NCI-H345 treated with DMSO at 0.1 percent for 48 hours (cell line): ENCODE measurements at regions not wholly inside any gene's neighbourhood (a gene's known extent, or its start where the extent isn't known, plus 50 kb on each side); places are given as distances from the start of the nearest gene placed in this dataset.

Experiments
- DNase-seq: peaks from one replicate; lab custom pipeline; 2025; ENCODE audit not compliant: unreplicated experiment; lab: John Stamatoyannopoulos, UW

DNA sequence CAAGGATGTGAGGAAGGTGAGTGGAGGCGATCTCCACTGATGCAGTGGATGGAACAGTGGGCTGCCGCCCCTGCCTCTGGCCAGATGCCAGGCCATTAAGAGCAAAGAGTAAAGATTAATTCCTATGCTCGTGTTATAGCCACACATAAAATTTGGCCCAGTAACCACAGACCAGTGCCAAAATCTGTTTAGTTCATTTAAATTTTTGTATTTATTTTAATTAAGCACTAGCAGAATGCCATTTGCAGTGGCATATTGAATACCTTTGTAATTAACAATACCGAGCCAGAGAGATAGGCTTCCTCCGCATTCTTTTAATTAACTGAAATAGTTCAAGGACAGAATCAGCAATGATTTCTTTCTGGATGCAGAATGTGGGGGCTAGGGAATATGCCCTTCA is 179.8 kb downstream of the MED10 start:
- no peak for DNase-seq

DNA sequence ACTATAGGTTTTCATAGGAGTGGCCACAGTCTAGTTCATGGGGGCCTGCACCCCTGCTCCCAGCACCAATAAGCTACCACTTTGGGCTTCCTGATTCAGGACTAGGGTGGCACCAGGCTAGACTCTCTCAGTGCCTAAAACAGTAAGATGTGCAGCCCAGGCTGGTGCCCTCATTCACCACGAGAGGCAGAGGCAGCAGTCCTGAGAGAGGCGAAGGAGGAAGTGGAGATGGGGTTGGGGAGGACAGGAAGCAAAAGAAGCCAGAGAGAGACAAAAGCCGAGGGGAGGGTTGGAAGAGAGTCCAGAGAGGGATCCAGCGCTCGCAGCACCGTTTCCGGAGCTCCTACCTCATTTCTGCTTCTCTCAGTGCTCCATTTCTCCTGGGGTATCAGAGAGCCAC is 180.9 kb downstream of the MED10 start:
- DNase-seq, result no peak

DNA sequence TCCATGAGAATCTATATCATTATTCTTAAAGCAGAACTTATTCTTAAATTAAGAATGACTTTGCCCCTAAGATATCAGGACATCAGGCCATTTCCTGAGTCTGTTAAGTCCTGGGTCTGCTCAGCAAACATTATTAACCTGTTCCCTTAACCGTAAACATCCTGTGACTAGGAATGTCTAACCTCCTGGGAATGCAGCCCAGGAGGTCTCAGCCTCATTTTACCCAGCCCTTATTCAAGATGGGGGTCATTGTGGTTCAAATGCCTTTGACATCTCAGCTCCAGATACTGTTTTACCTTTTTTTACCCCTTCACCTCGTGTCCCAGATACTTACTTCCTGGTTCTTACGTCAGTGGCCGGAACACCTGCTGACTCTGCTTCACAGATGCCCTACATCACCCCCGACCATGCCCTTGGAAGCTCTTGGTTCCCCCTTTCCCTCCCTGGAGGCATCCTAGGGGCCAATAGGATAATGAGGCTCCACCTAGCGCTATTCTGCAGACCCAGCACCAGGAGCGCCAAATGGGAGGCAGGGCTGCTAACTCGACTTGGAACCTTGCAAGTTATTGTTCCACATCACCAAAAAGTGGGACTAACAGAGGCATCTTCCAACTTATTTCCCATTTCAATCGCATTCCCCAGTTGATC is 182.5 kb downstream of the MED10 start:
- no peak for DNase-seq

DNA sequence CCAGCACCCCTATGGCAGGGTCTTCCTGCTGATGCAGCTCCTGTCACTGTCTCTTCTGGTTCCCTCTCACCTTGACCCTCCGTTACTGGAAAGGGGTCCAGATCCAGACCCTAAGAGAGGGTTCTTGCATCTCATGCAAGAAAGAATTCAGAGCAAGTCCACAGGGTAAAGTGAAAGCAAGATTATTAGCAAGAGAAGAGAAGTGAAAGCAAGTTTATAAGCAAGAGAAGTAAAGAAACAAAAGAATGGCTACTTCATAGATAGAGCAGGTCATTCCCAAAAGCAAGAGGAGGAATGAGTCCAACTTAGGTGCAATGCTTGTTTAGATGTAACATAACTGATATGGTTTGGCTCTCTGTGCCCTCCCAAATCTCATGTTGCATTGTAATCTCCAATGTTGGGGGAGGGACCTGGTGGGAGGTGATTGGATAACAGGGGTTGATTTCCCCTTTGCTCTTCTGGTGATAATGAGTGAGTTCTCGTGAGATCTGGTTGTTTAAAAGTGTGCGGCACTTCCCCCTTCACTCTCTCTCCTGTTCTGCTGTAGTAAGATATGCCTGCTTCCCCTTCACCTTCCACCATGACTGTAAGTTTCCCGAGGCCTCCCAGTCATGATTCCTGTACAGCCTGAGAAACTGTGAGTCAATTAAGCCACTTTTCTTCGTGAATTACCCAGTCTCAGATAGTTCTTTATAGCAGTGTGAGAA is 183.3 kb downstream of the MED10 start:
- no peak for DNase-seq

DNA sequence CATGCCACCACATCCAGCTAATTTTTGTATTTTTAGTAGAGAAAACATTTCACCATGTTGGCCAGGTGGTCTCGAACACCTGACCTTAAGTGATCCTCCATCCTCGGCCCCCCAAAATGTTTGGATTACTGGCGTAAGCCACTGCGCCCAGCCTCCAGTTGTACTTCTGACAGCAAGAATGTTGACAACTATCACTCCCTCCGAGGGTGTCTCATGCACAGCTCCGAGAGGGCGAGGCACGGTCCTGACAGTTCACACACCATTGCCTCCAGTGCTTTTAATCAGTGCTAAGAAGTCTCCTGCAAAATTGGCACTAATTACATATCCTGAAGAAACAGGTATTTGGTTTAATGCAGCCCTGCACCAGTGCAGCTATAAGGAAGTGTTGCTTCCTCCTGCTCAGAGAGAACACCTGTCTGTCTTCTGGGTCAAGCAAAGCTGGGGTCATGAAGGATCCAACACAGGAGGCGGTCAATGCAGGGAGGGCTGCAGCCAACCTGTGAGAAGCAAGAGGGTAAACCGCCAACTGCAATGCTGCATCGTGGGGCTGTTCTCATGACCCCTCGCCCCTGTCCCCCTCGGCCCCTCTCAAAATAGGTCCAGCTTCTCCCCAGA is 184.0 kb downstream of the MED10 start:
- no peak for DNase-seq

DNA sequence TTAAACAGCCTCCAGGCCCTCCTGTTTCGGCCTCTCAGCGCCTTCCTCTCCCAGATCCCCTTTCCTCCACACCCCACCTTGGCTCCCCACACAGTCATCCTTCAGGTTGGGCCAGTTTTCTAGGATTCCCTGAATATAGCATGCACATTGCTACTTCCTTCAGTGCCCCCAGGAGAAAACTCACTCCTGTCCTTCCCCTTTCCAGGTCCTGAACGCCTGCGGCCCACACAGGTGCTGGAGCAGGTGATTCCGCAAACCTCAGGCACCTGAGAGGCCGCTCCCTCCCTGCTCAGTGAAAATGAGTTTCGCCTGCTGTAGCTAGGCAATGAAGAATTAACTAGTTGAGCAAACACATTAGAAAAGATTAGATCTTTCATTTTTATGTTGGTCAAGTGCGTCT is 185.0 kb downstream of the MED10 start:
- no peak for DNase-seq

DNA sequence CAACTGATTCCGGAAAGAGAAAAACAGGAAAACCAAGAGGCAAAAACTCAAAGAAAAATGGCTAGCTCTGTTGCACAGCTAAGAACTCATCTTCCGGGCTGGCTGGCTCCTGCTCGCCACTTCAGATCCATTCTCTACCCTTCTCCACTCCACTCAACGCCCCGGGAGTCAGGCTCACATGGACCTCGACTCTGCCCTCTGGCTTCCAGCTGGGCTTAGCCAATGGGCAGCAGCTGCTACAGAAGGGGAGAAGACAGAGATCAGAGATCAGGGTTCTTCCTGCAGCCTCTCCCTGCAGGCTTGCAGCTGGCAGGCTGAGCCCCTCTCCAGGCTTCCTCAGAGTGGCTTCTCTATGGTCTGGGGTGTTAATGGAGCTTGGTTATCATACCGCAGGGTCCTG is 187.5 kb downstream of the MED10 start:
- DNase-seq, result no peak

DNA sequence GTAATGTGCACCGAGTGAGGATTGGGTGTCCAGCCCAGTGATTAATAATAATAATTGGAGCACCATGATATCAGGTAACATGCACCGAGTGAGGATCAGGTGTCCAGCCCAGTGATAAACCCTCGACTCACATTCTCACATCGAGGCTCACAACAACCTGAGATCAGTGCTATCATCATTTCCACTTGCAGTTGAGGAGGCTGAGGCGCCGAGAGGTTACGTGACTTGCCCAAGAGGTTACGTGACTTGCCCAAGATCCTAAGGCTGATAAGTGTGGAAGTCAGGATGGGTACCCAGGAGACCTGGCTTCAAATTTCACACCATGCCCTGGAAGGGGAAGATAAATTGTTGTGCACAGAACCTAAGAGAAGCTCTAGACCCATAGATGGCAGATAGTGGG is 189.4 kb downstream of the MED10 start:
- DNase-seq, result no peak

DNA sequence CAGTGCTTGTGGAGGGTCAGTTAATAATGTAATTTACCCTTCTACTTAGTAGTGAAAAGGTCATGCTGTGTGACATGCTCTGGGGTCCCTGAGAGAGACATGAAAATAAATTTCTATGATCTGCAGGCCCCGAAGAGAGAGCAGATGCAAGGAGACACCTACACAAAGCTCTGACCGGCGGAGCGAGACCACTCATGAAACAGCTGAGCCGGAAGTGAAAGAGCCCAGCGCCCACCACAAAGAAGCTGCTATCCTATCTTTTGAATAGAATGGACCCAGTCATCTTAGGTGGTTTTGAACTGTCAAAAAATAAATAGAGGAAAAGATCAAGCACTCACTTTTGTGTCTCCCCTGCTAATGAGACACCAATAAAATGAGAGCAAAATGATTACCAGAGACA is 190.0 kb downstream of the MED10 start:
- DNase-seq, result peak; percentile 26

DNA sequence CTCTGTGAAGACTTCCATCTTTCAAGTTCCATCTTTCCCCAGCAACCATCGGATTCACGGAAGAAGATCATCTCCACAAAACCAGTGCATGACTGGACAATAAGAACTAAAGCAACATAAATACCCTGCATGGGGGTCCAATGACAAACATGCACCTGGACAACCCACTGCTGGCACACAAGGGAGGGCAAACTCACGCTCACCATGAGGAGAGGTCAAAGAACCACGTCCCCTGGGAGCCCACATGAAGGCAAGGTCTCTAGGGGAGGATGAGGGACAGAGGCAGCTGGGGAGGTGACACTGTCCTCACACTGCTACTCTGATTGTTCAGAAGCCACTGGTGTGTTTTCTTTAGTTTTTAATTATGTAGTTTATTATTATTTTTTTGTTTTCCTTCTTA is 190.8 kb downstream of the MED10 start:
- DNase-seq, result no peak

DNA sequence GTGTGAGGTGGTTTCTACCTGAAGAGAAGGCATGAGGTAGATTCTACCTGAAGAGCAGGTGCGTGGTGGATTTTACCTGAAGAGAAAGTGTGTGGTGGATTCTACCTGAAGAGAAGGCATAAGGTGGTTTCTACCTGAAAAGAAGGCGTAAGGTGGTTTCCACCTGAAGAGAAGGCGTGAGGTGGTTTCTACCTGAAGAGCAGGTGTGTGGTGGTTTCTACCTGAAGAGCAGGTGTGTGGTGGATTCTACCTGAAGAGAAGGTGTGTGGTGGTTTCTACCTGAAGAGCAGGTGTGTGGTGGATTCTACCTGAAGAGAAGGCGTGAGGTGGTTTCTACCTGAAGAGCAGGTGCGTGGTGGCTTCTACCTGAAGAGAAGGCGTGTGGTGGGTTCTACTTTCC is 192.8 kb downstream of the MED10 start:
- DNase-seq, result no peak

DNA sequence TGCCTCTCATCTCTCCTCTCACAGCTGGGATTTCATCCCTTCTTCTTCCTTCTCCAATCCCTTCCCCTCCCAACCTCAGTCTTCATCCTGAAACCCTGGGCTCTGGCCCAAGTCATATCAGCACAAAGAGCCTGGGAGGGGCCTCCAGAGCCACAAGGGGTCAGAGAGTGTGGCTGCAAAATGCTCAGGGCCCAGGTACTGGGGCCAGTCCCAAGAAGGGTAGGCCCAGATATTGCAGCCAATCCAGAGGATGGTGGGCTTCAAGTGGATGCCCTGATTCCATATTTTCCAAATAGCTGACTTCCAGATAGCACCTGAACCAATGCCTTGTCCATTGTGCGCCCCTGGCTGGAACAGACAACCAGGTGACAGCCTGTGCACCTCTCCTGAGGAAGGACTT is 193.9 kb downstream of the MED10 start:
- DNase-seq, result no peak

DNA sequence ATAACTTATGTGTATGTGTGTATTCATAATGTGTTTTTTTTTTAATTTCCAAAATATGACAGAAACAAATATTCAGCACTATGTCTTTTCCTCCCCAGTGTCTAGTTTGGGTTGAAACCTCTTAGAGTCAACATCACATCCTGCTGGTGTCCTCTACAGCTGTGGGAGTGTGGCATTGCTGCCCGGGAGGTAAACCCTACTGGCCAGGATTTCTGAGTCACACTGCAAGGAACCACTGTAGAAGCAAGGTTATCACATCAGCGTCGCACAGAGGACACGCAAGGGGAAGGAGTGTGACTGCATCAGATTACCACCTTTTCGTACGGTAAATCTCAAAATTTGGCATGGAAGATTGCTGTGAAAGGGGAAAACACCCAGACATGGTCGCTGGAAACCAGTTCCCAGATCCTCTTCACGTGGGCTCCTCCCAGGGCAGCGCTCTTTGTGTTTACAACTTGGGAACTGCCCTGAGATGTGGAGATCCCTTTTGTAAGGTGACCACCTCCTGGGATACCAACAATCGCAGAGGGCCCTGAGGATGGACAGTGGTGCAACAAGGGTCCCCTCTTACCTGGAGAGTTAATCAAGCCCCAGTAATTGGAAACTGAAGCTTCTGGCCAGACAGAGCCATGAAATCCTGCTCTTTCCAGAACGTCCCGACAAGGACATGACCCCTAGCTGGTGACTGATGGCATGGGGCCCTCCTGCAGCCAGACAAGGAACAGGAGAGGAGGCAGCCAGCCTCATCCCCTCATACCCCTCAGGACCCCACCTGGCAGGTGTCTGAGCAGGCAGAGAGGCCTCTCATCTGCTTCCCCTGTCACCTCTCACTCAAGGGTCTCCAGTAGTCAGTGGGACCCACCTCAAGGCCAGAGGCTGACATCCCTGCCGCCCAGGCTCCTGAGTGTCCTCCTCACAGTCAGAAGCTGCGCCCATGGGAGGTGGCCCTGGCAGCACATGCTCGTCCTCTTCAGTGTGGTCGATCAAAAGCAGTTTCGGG is 194.7 kb downstream of the MED10 start:
- no peak for DNase-seq

DNA sequence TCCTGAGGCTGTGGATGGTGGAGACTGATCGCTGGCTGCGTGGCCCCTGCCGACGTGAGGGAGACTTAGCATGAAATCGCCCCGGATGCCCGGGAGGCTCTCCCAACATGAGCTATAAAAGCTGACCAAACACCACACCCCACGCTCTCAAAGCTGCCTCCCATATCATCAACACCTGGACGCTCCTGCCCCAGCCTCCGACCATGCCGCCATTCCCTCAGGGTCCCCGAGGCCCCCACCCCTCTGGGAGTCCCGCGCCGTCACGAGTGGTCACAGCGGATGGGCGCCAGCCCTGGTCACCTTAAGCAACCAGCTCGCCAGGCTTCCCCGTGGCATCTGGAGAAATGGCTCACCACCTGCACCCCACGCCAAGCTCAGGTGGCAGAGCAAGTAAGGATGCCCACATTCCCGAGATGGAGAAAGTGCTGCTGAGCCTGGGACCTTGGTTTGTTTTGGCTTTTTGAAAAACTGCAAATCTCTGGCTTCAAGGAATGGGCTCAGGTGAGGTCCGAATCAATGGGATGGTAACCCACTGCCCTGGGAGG is 196.0 kb downstream of the MED10 start:
- DNase-seq, result no peak

DNA sequence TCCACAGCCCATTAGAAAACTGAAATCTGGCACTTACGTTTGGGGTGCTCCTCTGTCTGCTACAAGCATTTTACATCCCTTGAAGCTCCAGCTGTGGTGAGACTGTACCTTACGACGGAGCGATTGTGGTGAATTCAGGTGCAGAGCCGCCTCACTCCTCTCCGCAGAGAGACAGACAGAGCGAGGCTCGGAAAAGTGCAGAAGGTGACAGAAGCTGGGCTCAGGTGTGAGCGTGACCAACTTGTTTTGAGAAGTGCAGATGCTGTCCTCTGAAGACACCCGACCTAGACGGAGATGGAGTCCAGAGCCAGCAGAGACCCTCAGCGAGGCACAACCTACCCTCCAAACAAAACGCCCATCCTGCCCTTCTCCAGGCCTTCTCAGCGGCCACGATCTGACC is 196.5 kb downstream of the MED10 start:
- no peak for DNase-seq

DNA sequence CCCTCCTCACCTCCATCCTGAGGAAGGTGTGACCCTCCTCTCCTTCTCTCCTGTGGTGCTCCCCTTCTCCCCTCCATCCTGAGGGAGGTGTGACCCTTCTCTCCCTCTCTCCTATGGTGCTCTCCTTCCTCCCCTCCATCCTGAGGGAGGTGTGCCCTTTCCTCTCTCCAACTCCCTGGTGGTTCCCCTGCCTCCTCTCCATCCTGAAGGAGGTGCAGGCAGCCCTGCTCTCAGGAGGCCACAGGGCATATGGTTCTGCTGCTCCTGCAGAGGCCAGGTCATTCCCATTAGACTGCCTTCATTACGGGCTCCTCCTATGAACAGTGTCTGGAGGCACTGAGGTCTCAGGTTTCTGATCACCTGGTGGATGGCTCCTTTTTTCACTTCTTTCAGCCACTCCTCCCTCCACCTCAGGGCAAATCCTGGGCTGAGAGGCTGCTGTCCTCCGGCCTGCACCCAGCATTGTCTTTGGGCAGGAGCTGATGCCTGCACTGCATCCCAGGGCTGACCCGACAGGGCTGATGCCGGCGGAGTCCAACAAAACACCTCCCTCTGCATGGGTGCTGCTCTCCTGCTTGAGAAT is 197.1 kb downstream of the MED10 start:
- DNase-seq, result no peak

DNA sequence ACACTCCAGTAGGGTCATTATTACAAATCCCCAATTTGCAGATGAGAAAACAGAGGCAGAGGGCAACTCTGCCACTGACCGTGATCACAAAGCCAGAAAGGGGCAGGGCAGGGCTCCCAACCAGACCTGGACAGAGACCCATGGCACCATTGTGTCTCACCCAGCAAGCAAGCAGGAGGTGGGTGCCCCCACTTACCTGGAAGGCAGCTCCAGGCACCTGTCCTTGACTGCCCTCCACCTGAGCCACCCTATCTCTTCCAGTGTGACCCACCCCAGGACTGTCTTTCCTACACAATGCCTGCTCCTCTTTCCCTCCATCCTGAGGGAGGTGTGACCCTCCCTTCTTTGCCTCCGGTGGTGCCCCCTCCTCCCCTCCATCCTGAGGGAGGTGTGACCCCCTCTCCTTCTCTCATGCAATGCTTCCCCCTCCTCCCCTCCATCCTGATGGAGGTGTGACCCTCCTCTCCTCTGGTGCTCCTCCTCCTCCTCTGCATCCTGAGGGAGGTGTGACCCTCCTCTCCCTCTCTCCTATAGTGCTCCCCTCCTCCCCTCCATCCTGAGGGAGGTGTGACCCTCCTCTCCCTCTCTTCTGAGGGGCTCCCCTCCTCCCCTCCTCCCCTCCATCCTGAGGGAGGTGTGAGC is 198.0 kb downstream of the MED10 start:
- DNase-seq, result no peak

DNA sequence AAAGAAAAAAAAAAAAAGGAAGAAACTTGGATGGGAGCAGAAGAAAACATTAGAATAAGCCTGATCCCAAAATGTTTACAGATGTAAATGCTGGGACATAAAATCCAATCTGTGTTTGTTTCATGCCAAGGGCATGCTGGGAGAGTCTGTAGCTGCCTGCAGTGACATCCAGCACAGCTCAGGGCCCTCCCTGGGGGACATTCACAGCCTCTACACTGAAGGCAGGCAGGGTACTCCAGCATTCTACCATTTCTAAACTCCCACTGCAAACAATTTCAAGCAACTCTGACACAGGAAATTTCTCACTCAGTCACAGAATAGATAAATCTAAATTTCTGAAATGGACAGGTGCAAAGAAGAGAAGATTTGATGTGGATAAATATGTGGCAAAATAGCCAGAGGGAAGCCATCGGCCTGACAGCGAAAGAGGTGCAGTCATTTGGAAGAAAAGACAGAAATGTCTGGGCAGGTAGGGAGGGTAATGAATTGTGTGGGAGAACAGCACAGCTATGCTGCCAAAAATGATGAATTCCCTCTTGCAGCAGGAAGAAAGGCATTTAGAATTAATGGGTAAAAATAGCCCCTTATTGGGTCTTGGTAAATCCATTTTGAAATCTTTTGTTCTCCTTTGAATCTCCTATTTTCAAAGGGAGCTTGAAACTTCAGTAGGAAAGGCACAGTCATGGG is 199.4 kb downstream of the MED10 start:
- no peak for DNase-seq

DNA sequence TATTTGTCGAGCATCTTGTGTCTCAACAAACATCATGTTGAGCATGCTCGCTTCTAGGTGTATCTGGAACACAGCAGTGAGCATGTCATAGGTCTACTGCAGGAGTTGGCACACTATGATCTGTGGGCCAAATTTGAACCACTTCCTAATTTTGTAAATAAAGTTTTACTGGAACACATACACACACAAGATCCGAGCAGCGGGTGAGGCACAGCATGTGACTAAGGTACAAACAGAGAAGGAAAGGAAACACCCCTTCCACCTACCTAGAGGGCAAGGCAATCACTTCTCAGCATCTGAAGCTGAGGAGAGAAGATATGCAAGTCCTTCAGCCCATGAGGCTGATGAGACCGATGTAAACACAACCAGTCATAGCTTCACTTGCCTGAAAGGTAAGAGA is 200.4 kb downstream of the MED10 start:
- no peak for DNase-seq
